ENCODE measurements at regions not wholly inside any gene's neighbourhood (a gene's known extent, or its start where the extent isn't known, plus 50 kb on each side); places are given as distances from the start of the nearest gene placed in this dataset.
"Not testable (repeated sequence)": the region's sequence is repeated elsewhere in the genome, so short reads cannot be mapped to it uniquely, and the experiment has no call there.

- Histone ChIP-seq H3K4me3 (ENCODE audit: low read length in 3 of 3) (no peak overlapping the region), H3K36me3 (ENCODE audit: control insufficient read depth in 2 of 3, insufficient read depth in 3 of 3, low read length in 3 of 3) (no peaks in the 10 kb centered on the region), H3K9me3 (ENCODE audit: control insufficient read depth in 2 of 3, insufficient read depth in 1 of 3, low read length in 3 of 3) (no peaks in the 10 kb centered on the region), H3K4me1 (ENCODE audit: control insufficient read depth in 2 of 3, insufficient read depth in 2 of 3, low read depth in 1 of 3, low read length in 3 of 3) (no peaks in the 10 kb centered on the region), H3K9ac (ENCODE audit: low read length in 3 of 3) (no peak overlapping the region), H3K27ac (ENCODE audit: low read depth in 2 of 2, low read length in 2 of 2) (no peak overlapping the region), H3K27me3 (ENCODE audit: control insufficient read depth, insufficient read depth, low read length) (no peaks in the 10 kb centered on the region)
- intact Hi-C loops (cut with DNase I): no loop called here
- no peak for TF ChIP-seq CTCF (IDR thresholded peaks at IDR 0.05; ENCODE audit: borderline replicate concordance, extremely low read depth, insufficient read depth)
- FAIRE-seq: no peak
- DNase-seq: no peak
Measured at GRCh38 chr13:80939581-80939980, 598.7 kb upstream of the SPRY2 start.

GRCh38 chr13:80931766-80932165 lies 590.8 kb upstream of the SPRY2 start:
- H3K4me1 ChIP-seq (ENCODE audit: control insufficient read depth in 2 of 3, insufficient read depth in 2 of 3, low read depth in 1 of 3, low read length in 3 of 3): no peaks in the 10 kb centered on the region
- FAIRE-seq (no peak), DNase-seq (no peak)
- H3K27ac ChIP-seq (ENCODE audit: low read depth in 2 of 2, low read length in 2 of 2): no peak overlapping the region
- no peak for TF ChIP-seq CTCF (IDR thresholded peaks at IDR 0.05; ENCODE audit: borderline replicate concordance, extremely low read depth, insufficient read depth)
- no peak overlapping the region for H3K4me3 ChIP-seq (ENCODE audit: low read length in 3 of 3)
- no peaks in the 10 kb centered on the region for H3K27me3 ChIP-seq (ENCODE audit: control insufficient read depth, insufficient read depth, low read length)
- intact Hi-C loops (cut with DNase I): no loop called here
- H3K9me3 ChIP-seq (ENCODE audit: control insufficient read depth in 2 of 3, insufficient read depth in 1 of 3, low read length in 3 of 3): no peaks in the 10 kb centered on the region
- H3K36me3 ChIP-seq (ENCODE audit: control insufficient read depth in 2 of 3, insufficient read depth in 3 of 3, low read length in 3 of 3): no peaks in the 10 kb centered on the region
- H3K9ac ChIP-seq (ENCODE audit: low read length in 3 of 3): no peak overlapping the region

GRCh38 chr13:80931118-80931517 lies 590.2 kb upstream of the SPRY2 start:
- Histone ChIP-seq H3K4me1 (ENCODE audit: control insufficient read depth in 2 of 3, insufficient read depth in 2 of 3, low read depth in 1 of 3, low read length in 3 of 3) (no peaks in the 10 kb centered on the region), H3K9me3 (ENCODE audit: control insufficient read depth in 2 of 3, insufficient read depth in 1 of 3, low read length in 3 of 3) (no peaks in the 10 kb centered on the region), H3K36me3 (ENCODE audit: control insufficient read depth in 2 of 3, insufficient read depth in 3 of 3, low read length in 3 of 3) (no peaks in the 10 kb centered on the region), H3K4me3 (ENCODE audit: low read length in 3 of 3) (no peak overlapping the region), H3K27ac (ENCODE audit: low read depth in 2 of 2, low read length in 2 of 2) (no peak overlapping the region), H3K27me3 (ENCODE audit: control insufficient read depth, insufficient read depth, low read length) (no peaks in the 10 kb centered on the region), H3K9ac (ENCODE audit: low read length in 3 of 3) (no peak overlapping the region)
- FAIRE-seq (no peak), DNase-seq (no peak)
- TF ChIP-seq CTCF (IDR thresholded peaks at IDR 0.05; ENCODE audit: borderline replicate concordance, extremely low read depth, insufficient read depth): no peak
- intact Hi-C loops (cut with DNase I): no loop called here

GRCh38 chr13:80928241-80928640 lies 587.3 kb upstream of the SPRY2 start:
- Histone ChIP-seq H3K36me3 (ENCODE audit: control insufficient read depth in 2 of 3, insufficient read depth in 3 of 3, low read length in 3 of 3) (no peaks in the 10 kb centered on the region), H3K9ac (ENCODE audit: low read length in 3 of 3) (no peak overlapping the region), H3K4me1 (ENCODE audit: control insufficient read depth in 2 of 3, insufficient read depth in 2 of 3, low read depth in 1 of 3, low read length in 3 of 3) (no peaks in the 10 kb centered on the region), H3K27ac (ENCODE audit: low read depth in 2 of 2, low read length in 2 of 2) (no peak overlapping the region), H3K9me3 (ENCODE audit: control insufficient read depth in 2 of 3, insufficient read depth in 1 of 3, low read length in 3 of 3) (no peaks in the 10 kb centered on the region), H3K27me3 (ENCODE audit: control insufficient read depth, insufficient read depth, low read length) (no peaks in the 10 kb centered on the region), H3K4me3 (ENCODE audit: low read length in 3 of 3) (no peak overlapping the region)
- DNase-seq (no peak), FAIRE-seq (no peak)
- intact Hi-C loops (cut with DNase I): no loop called here
- TF ChIP-seq CTCF (IDR thresholded peaks at IDR 0.05; ENCODE audit: borderline replicate concordance, extremely low read depth, insufficient read depth): no peak

- not testable (repeated sequence) for FAIRE-seq
Measured at GRCh38 chr13:80926024-80926423, 585.1 kb upstream of the SPRY2 start.

More at GRCh38 chr13:80926024-80926423, 585.1 kb upstream of the SPRY2 start:
- H3K4me1 ChIP-seq (ENCODE audit: control insufficient read depth in 2 of 3, insufficient read depth in 2 of 3, low read depth in 1 of 3, low read length in 3 of 3); H3K4me3 ChIP-seq (ENCODE audit: low read length in 3 of 3); intact Hi-C loops (cut with DNase I); H3K36me3 ChIP-seq (ENCODE audit: control insufficient read depth in 2 of 3, insufficient read depth in 3 of 3, low read length in 3 of 3); H3K9ac ChIP-seq (ENCODE audit: low read length in 3 of 3); DNase-seq; H3K9me3 ChIP-seq (ENCODE audit: control insufficient read depth in 2 of 3, insufficient read depth in 1 of 3, low read length in 3 of 3); H3K27me3 ChIP-seq (ENCODE audit: control insufficient read depth, insufficient read depth, low read length); H3K27ac ChIP-seq (ENCODE audit: low read depth in 2 of 2, low read length in 2 of 2): not testable (repeated sequence)
